Panc1 (cell line): ENCODE measurements at regions not wholly inside any gene's neighbourhood (a gene's known extent, or its start where the extent isn't known, plus 50 kb on each side); places are given as distances from the start of the nearest gene placed in this dataset.

ENCODE experiments used
- CTCF ChIP-seq: fragments of 450-650 bp; IDR thresholded peaks from 2 replicates; pipeline ENCODE4 v1.5.1; 2017; ENCODE audit warnings: mild to moderate bottlenecking
- POLR2AphosphoS5 ChIP-seq: IDR thresholded peaks from 2 replicates; pipeline ENCODE4 v1.6.1; 2012; ENCODE audit warnings: mild to moderate bottlenecking, low read depth, low read length, moderate library complexity
- REST ChIP-seq, 2 experiments: IDR thresholded peaks; 2 replicates each; pipeline ENCODE4 v1.6.1; 2011 to 2012; ENCODE audit warnings: low read depth in 2 of 2, control low read depth in 1 of 2, low read length in 1 of 2, mild to moderate bottlenecking in 1 of 2, moderate library complexity in 1 of 2; ENCODE audit not compliant: insufficient read depth in 1 of 2
- SIN3A ChIP-seq: IDR thresholded peaks from 2 replicates; pipeline ENCODE4 v1.6.1; 2012; ENCODE audit warnings: low read depth, mild to moderate bottlenecking, low read length, moderate library complexity, borderline replicate concordance; ENCODE audit not compliant: insufficient read depth
- TCF7L2 ChIP-seq: IDR thresholded peaks from 2 replicates; pipeline ENCODE4 v1.6.1; 2011; ENCODE audit warnings: mild to moderate bottlenecking, low read depth, low read length, inconsistent platforms

- TF ChIP-seq POLR2AphosphoS5 (no peak), CTCF (no peak), REST (IDR thresholded peaks at IDR 0.05; ENCODE audit: insufficient read depth in 1 of 2, low read depth in 2 of 2, low read length in 1 of 2) (no peak), TCF7L2 (no peak), SIN3A (no peak)
Observed at GRCh38 chr6:105789935-105790334, 296.2 kb upstream of the PRDM1 start.
